Tibial nerve (tissue), 4 donors: ENCODE measurements at regions not wholly inside any gene's neighbourhood (a gene's known extent, or its start where the extent isn't known, plus 50 kb on each side); places are given as distances from the start of the nearest gene placed in this dataset.

Experiments
- CTCF ChIP-seq, 5 experiments: fragments of 200-600 bp in 3 of 5; fragments of 450-650 bp in 2 of 5; sonication (generic) in 3 of 5; IDR thresholded peaks; one replicate each; pipeline ENCODE4 v1.5.1; 2016 to 2019; ENCODE audit warnings: antibody characterized with exemption in 5 of 5, mild to moderate bottlenecking in 3 of 5, moderate library complexity in 2 of 5
- EP300 ChIP-seq, 2 donors: sonication (generic); formaldehyde crosslinking; IDR thresholded peaks; one replicate each; pipeline ENCODE4 v1.6.1; 2017; ENCODE audit warnings: antibody characterized with exemption in 2 of 2, mild to moderate bottlenecking in 1 of 2
- POLR2A ChIP-seq, 2 donors: fragments of 450-650 bp; IDR thresholded peaks; one replicate each; pipeline ENCODE4 v1.6.1; 2017; ENCODE audit warnings: antibody characterized with exemption in 2 of 2, mild to moderate bottlenecking in 2 of 2, moderate library complexity in 2 of 2

- TF ChIP-seq CTCF (IDR thresholded peaks at IDR 0.05) (no peak), EP300 (IDR thresholded peaks at IDR 0.05) (no peak), POLR2A (IDR thresholded peaks at IDR 0.05) (no peak)
Observed at GRCh38 chr1:57550092-57550491, 126.2 kb upstream of the DAB1 start.
